Activated CD4-positive, alpha-beta T cell treated with anti-CD3 and anti-CD28 coated beads, Interleukin-2, amount 50 U/mL, for 16 hours (primary cell): ENCODE measurements at regions not wholly inside any gene's neighbourhood (a gene's known extent, or its start where the extent isn't known, plus 50 kb on each side); places are given as distances from the start of the nearest gene placed in this dataset.

Experiments used
- DNase-seq: peaks from one replicate; pipeline ENCODE4 v3.0.0-alpha.2; 2020

- DNase-seq, result no peak
Measured at GRCh38 chr18:67219821-67220220, 296.7 kb downstream of the DSEL start.

GRCh38 chr18:67218556-67218955 lies 298.0 kb downstream of the DSEL start:
- DNase-seq, result no peak

- peak; percentile 60 for DNase-seq
Measured at GRCh38 chr18:67217551-67218166, 298.9 kb downstream of the DSEL start.

DNA sequence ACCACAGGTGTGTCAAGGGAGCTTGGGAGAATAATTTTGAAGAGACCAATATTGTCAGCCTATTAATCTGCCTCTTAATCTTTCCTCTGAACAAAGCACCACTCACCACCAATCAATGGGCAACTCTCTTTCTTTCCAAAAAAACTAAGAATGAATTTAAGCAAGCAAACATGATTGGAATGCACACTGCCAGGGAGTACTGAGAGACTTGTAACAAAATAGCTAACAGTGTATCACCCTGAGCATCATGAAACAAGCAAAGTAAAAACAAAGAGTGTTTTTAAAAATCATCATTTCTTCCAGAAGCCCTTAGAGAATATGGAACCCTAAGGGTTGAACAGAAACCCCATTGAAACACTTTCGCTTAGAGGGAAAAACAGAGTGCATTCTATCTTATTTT lies 299.7 kb downstream of the DSEL start:
- no peak for DNase-seq

DNA sequence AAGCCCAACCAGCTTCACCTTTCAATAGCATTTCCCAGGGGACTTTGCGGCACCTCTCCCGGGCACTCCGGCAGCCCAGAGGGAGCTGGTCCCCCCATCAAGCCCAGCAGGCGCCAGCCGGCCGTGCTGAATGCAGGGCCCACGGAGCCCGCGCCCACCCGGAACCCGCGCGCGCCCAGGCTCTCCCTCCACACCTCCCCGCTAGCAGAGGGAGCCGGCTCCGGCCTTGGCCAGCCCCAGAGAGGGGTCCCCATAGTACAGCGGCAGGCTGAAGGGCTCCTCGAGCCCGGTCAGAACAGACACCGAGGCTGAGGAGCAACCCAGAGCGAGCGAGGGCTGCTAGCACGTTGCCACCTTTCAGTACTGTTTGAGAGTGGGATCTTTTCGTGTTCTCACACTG lies 300.8 kb downstream of the DSEL start:
- DNase-seq, result no peak

- DNase-seq, result no peak
Measured at GRCh38 chr18:67211646-67212045, 304.9 kb downstream of the DSEL start.

GRCh38 chr18:67200665-67201064 lies 315.9 kb downstream of the DSEL start:
- no peak for DNase-seq

GRCh38 chr18:67199993-67200617 lies 316.4 kb downstream of the DSEL start:
- DNase-seq, result peak; percentile 43

DNA sequence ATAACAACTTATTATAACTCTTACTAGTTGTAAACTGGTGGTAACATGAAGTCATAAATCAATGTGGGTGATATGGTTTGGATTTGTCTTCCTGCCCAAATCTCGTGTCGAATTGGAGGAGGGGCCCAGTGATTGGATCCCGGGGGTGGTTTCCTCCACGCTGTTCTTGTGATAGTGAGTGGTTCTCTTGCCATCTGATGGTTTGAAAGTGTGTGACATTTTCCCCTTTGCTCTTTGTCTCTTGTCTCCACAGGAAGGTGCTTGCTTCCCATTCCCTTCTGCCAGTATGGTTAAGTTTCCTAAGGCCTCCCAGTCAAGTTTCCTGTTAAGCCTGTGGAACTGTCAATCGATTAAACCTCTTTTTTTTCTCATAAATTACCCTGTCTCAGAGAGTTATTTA lies 321.6 kb downstream of the DSEL start:
- no peak for DNase-seq

- no peak for DNase-seq
Measured at GRCh38 chr18:67192535-67192934, 324.0 kb downstream of the DSEL start.

- no peak for DNase-seq
Measured at GRCh38 chr18:67183398-67183797, 333.1 kb downstream of the DSEL start.

DNA sequence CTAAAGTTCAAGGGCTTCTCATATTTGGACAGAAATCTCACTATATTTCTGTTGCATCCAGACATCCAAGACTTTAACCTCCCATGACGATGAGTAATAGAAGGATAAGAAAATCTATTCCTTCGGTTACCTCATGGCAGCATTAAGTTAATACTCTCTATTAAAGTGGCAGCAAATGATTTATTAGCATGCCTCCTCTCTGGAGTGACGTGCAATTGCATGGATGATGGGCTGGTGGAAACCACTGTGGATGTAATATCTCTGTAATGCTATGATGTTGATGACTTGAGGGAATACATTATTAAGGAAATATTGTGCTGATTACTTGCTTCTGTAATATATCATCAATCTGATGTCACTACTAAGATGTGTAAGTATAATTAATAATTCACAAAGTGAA lies 336.8 kb downstream of the DSEL start:
- DNase-seq, result no peak

- DNase-seq, result no peak
Measured at GRCh38 chr18:67159662-67160061, 356.9 kb downstream of the DSEL start.

DNA sequence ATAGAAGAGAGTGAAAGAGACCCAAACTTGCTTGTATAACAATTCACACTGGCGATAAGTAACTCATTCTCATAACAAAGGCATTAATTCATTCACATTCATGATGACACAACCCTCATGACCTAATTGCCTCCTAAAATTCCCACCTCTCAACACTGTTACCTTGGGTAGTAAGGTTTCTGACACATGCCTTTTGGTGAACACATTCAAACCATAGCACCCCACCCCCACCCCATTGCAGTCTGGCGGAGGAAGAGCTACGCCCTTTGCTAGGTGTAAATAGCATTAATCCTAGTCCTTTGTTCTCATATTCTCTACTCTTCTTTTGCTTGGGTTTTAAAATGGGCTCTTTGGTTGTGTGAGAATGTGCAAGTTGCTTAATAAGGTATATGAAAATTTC lies 361.5 kb downstream of the DSEL start:
- no peak for DNase-seq

GRCh38 chr18:67151366-67151765 lies 365.2 kb downstream of the DSEL start:
- no peak for DNase-seq

- DNase-seq, result no peak
Measured at GRCh38 chr18:67145586-67146292, 370.8 kb downstream of the DSEL start.

- DNase-seq, result no peak
Measured at GRCh38 chr18:67144329-67144728, 372.2 kb downstream of the DSEL start.

DNA sequence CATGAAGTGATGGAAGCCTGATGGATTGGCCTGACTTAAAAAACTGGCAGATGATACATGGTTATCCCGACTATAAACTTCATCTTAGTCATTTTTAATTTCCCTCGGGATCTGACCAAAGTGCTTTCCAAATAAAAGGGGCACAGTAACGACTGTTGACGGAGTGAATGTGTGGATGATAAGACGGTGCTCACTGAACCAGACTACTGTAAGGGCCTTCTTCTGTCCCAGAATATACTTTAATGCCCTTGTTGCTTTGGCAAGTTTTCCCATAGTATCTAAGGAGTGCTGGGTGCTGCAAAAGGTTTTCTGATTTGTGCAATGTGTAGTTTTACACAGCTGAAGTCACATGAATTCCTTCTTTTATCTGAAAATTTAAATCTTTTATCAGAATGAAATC lies 373.5 kb downstream of the DSEL start:
- no peak for DNase-seq

GRCh38 chr18:67142604-67143003 lies 373.9 kb downstream of the DSEL start:
- DNase-seq, result no peak

DNA sequence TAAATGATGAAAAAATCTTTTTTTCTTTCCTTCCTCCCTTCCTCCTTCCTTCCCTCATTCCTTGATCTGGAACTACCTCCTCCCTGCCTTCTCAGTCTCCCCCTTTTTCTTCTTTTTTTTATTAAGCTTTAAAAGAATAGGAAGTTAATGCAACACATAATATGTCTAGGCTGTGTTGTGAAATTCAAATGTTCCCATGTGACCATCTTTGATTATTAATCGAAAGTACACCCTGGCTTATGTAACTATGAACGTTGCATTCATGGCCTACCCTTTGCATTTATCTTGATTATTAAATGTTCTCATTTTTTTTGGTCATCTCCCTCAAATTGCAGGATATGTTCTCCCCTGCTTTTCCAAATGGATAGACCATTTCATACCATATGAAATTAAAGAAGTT lies 376.0 kb downstream of the DSEL start:
- no peak for DNase-seq

- DNase-seq, result no peak
Measured at GRCh38 chr18:67139899-67140298, 376.6 kb downstream of the DSEL start.

DNA sequence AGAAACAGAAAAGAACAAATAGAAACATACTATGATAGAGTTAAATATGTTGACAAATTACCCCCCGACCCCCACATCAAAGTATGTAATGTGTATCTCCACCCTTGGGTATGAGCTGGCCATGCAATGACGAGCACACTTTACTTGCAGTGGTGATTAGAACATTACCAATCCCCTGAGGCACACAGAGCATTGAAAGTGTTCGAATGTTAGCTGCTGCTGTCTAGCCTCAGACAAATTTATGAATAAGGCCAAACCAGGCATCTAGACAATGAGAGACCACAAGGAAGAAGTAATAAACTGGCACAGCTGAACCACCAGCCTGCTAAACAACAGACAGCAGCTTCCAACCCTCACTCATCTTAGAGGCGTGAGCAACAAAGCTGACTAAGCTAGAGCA lies 380.5 kb downstream of the DSEL start:
- no peak for DNase-seq

DNA sequence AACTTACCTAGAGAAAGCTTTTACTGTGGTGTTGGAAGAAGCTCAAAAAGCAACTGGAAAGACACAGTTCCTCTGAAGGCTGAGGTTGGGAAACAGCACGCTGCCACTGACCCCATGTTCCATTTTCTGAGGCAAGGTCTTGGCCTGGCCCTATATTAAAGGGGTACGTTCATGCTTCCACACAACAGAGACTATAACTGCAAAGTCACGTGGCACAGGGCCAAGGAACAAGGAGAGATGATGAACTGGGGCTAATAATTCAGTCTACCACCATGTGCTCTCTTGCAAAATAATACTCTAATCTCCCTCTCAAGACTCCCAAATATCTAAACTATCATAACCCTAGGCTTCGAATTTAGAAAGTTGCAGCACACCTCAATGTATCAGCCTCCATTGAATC lies 381.6 kb downstream of the DSEL start:
- DNase-seq, result no peak

DNA sequence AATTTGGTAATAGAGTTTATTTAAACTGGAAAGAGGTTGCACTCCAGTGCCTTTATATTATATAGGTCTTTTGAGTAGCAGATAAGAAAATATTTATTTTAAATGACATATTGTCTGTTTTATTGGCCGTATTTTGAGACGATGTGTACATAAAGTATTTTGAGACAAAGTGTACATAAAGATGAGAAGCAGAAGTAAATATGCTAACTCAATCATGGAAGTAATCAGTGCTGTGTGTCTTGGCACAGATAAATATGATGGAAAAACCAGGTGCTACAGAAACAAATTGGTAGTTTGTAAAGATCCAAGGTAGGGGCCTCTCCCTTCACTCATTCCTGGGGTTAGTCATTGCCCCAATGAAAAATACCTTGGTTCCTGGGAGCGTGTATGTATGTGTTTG lies 382.9 kb downstream of the DSEL start:
- DNase-seq, result no peak

- no peak for DNase-seq
Measured at GRCh38 chr18:67132919-67133318, 383.6 kb downstream of the DSEL start.
